CD4-positive, alpha-beta T cell treated with Interleukin-12 subunit alpha and Interleukin-12 subunit beta, for 1 hour (primary cell): ENCODE measurements at regions not wholly inside any gene's neighbourhood (a gene's known extent, or its start where the extent isn't known, plus 50 kb on each side); places are given as distances from the start of the nearest gene placed in this dataset.
"Not testable (repeated sequence)": the region's sequence is repeated elsewhere in the genome, so short reads cannot be mapped to it uniquely, and the experiment has no call there.

Source experiments
- DNase-seq: peaks from one replicate; pipeline ENCODE4 v3.0.0-alpha.2; 2020

- DNase-seq = no peak
Measured at GRCh38 chr12:90497923-90498545, 456.9 kb downstream of the CCER1 start.

- DNase-seq = no peak
Measured at GRCh38 chr12:90490355-90490754, 464.6 kb downstream of the CCER1 start.

- DNase-seq = no peak
Measured at GRCh38 chr12:90489141-90489540, 465.8 kb downstream of the CCER1 start.

DNA sequence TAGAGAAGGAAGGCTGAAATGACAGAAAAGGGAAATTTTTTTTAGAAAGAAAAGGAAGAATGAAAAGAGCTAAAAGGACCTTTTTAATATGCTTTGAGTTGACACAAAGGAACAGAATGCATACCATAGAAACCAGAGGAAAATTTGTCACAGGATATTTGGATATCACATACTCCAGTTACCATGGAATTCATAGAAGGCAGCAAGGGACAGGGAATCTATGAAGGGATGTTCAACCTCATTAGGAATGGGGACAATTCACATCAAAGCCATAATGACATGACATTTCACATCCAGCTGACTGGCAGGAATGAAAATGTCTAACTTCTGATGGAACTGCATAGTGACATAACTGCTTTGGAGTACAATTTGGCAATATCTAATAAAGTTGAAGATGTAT, 469.4 kb downstream of the CCER1 start:
- no peak for DNase-seq

- no peak for DNase-seq
Measured at GRCh38 chr12:90484094-90484493, 470.9 kb downstream of the CCER1 start.

- DNase-seq = no peak
Measured at GRCh38 chr12:90481748-90482147, 473.2 kb downstream of the CCER1 start.

- no peak for DNase-seq
Measured at GRCh38 chr12:90479237-90479636, 475.7 kb downstream of the CCER1 start.

DNA sequence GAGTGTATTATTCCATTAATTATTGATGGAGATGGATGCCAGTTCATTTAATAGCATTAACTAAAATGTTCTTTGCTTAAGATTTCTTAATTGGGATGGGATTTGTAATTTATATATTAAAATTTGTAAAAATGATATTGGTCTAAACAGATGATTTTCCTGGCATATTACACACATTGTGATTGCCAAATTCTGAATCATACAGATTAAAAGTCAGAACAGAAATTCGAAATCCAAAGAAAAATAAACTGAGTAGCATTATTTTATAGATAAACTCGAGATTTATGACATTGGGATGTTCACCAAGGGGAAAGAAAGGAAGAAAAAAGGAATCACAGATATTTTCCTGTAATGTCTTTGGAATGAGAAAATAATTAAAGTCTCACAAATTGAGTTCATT, 481.1 kb downstream of the CCER1 start:
- no peak for DNase-seq

DNA sequence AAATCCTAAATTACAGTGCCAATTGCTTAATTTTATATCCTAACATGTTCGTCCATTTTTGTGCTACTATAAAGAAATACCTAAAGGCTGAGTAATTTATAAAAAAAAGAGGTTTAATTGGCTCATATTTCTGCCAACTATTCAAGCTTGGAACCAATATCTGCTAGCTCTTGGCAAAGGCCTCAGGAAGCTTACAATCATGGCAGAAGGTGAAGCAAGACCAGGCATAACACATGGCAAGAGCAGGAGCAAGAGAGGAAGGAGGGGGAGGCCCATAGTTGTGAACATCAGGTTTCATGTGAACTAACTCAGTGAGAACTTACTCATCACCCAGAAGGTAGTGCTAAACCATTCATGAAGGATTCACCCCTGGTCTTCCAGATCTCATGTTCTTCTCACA, 494.3 kb downstream of the CCER1 start:
- DNase-seq = no peak

DNA sequence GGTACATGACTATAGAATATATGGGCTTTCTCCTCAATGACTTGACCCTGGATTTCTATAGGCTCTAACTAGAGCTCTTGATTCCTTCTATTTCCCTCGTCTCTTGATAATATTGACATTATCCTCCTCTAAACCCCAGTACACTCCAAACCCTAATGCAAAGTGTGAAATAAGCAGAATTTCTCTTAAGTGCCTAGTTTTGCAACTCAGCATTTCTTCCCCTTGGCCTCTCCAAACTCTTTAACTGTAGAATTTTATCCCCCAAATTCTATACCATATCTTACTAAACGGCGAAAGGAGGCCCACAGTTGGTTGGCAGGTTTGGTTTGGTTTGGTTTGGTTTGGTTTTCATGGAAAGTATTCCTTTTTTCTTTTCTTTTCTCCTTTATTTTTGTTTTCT, 498.7 kb downstream of the CCER1 start:
- DNase-seq = no peak

DNA sequence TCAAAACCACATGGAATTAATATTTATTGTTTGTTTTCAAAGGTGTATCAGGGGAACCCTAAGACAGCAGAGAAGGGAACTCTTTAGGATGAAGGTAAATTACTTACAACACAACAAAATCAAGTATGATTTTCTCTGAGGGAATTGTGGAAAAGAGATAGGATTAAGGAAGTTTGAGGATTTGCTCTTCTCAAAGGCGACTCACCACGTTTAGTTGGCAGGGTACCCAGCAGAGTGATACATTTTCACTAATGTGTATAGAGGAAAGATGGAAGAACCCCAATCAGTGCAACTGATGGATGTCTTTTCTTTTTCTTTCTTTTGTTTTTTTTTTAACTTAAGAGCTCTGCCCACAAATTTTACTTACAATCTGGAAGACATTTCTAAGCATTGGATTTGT, 499.2 kb downstream of the CCER1 start:
- no peak for DNase-seq

GRCh38 chr12:90449611-90450010, 505.4 kb downstream of the CCER1 start:
- no peak for DNase-seq

DNA sequence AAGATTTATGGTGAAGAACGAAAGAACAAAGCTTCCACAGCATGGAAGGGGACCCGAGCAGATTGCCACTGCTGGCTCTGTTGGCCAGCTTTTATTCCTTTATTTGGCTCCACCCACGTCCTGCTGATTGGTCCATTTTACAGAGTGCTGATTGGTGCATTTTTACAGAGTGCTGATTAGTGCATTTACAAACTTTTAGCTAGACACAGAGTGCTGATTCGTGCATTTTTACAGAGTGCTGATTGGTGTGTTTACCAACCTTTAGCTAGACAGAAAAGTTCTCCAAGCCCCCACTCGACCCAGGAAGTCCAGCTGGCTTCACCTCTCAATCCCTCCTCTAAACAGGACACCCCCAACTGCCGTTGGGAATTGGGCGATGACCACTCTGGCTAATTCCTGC, 511.5 kb downstream of the CCER1 start:
- DNase-seq = not testable (repeated sequence)

GRCh38 chr12:90441431-90441830, 513.5 kb downstream of the CCER1 start:
- DNase-seq = no peak

DNA sequence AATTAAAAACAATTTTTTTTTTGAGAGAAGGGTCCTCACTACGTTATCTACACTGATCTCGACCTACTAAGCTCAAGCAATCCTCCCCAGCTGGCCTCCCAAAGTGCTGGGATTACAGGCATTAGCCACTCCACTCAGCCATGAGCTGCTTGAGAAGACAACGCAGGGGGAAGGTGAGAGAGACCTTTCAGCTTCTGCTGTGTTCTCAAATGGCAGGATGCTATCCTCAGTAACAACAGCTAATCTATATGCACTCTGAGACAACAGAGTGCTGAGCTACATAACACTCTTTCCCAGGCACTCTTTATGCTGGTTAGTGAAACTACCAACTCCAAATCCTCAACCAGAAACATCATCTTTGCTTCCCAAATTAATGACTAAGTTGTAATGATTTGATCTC, 526.1 kb downstream of the CCER1 start:
- no peak for DNase-seq

DNA sequence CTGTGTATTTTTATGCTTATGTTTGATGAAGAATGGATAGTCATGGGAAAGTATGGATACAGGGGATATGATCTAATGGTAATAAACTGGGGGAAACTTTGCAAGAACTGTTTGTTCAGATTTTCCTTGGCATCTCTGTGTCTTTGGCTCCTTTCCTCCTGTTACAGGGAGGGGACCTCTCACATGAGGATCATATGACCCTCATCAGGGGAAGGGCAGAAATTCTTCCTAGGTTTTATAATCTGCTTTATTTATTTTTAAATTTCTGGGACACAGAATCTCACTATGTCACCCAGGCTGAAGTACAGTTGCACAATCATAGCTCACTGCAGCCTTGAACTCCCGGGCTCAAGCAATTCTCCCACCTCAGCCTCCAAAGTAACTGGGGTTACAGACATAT, 526.5 kb downstream of the CCER1 start:
- DNase-seq = no peak

DNA sequence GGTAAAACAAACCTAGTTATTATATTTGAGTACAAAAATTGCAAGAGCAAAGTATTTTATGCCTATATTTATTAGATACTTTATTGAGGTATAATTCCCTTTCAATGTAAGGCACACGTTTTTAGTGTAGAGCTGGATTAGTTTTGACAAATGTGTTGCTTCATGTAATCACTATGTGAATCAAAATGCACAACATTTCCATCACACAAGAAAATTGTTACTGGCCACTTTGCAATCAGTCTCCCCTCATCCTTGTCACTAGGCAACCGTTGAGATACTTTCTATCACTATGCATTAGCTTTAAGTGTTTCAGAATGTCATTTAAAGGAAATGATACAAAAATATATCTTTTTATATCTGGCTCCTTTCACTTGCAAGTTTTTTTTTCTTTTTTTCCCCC, 531.0 kb downstream of the CCER1 start:
- DNase-seq = no peak

DNA sequence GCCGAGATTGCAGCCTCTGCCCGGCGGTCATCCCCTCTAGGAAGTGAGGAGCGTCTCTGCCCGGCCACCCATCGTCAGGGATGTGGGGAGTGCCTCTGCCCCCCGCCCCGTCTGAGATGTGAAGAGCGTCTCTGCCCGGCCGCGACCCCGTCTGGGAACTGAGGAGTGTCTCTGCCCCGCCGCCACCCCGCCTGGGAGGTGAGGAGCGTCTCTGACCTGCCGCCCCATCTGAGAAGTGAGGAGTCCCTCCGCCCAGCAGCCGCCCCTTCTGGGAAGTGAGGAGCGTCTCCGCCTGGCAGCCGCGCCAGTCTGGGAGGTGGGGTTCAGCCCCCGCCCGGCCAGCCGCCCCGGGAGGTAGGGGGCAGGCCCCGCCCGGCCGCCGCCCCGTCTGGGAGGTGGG, 544.0 kb downstream of the CCER1 start:
- no peak for DNase-seq

- no peak for DNase-seq
Measured at GRCh38 chr12:90407841-90408240, 547.1 kb downstream of the CCER1 start.

GRCh38 chr12:90404071-90404470, 550.9 kb downstream of the CCER1 start:
- DNase-seq = no peak

- no peak for DNase-seq
Measured at GRCh38 chr12:90401185-90401584, 553.8 kb downstream of the CCER1 start.

GRCh38 chr12:90399357-90399756, 555.6 kb downstream of the CCER1 start:
- DNase-seq = no peak

DNA sequence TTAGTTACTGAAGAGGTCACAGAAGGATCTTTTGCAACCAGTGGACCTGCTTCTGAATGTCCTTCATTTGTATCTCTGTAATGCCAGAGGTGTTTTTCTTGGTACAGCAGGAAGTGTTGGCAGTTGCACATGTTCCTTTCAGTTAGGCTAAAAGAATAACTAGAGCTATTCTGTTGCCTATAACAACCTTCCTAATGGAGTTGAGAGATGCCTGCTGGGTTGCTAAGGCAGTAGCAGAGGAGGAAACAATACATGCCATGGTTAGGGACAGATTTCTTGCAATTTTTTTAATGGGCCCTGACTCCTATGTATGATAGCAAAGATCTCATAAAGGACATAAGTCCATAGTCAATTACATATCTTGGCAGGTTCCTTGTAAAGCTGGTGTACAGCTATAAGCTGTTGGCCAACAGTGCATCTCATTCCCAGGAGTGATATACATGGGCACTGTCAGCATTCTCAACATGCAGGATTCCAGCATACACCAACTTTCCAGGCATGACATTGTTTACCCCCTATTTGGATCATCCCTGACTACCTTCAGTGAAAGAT, 556.6 kb downstream of the CCER1 start:
- no peak for DNase-seq

GRCh38 chr12:90396556-90396955, 558.4 kb downstream of the CCER1 start:
- no peak for DNase-seq

GRCh38 chr12:90393652-90394051, 561.3 kb downstream of the CCER1 start:
- DNase-seq = no peak
